ENCODE measurements at regions not wholly inside any gene's neighbourhood (a gene's known extent, or its start where the extent isn't known, plus 50 kb on each side); places are given as distances from the start of the nearest gene placed in this dataset.
A peak's percentile ranks its signal among the peaks of the same experiment; 100 is the strongest.

GRCh38 chr4:126954537-126955291, 678.0 kb upstream of the INTU start:
- no peak for DNase-seq

GRCh38 chr4:126955292-126956183, 677.2 kb upstream of the INTU start:
- DNase-seq, result no peak

GRCh38 chr4:126956184-126956897, 676.4 kb upstream of the INTU start:
- DNase-seq, result no peak

GRCh38 chr4:126957556-126957955, 675.2 kb upstream of the INTU start:
- DNase-seq, result peak; percentile 44

GRCh38 chr4:126957987-126958386, 674.8 kb upstream of the INTU start:
- peak; percentile 47 for DNase-seq

- no peak for DNase-seq
These were observed 674.3 kb upstream of the INTU start for GRCh38 chr4:126958482-126958881.

- DNase-seq, result no peak
These were observed 673.6 kb upstream of the INTU start for GRCh38 chr4:126959056-126959745.

- DNase-seq, result no peak
These were observed 672.0 kb upstream of the INTU start for GRCh38 chr4:126960760-126961159.

GRCh38 chr4:126961661-126962060, 671.1 kb upstream of the INTU start:
- no peak for DNase-seq

GRCh38 chr4:126965877-126966276, 666.9 kb upstream of the INTU start:
- no peak for DNase-seq

- peak; percentile 38 for DNase-seq
These were observed 663.2 kb upstream of the INTU start for GRCh38 chr4:126969360-126970235.

GRCh38 chr4:126973201-126973600, 659.6 kb upstream of the INTU start:
- DNase-seq, result no peak

- peak; percentile 52 for DNase-seq
These were observed 655.7 kb upstream of the INTU start for GRCh38 chr4:126976850-126977632.

- DNase-seq, result no peak
These were observed 646.8 kb upstream of the INTU start for GRCh38 chr4:126986005-126986404.

GRCh38 chr4:126986828-126987227, 645.9 kb upstream of the INTU start:
- DNase-seq, result no peak

- DNase-seq, result peak; percentile 64
These were observed 640.8 kb upstream of the INTU start for GRCh38 chr4:126991965-126992364.

- DNase-seq, result no peak
These were observed 639.8 kb upstream of the INTU start for GRCh38 chr4:126992910-126993309.

- DNase-seq, result no peak
These were observed 639.4 kb upstream of the INTU start for GRCh38 chr4:126993351-126993750.

GRCh38 chr4:126995235-126995634, 637.5 kb upstream of the INTU start:
- no peak for DNase-seq

- DNase-seq, result no peak
These were observed 632.6 kb upstream of the INTU start for GRCh38 chr4:127000110-127000509.
